OCI-LY1 (cell line): ENCODE measurements at regions not wholly inside any gene's neighbourhood (a gene's known extent, or its start where the extent isn't known, plus 50 kb on each side); places are given as distances from the start of the nearest gene placed in this dataset.

Source experiments
- H2AFZ ChIP-seq: fragments of 200-600 bp; sonication (generic), shearing (Covaris generic); 2 replicates; pipeline ENCODE4 v1.6.0; 2014; ENCODE audit warnings: antibody characterized with exemption, mild to moderate bottlenecking, low read length
- H3F3A ChIP-seq: fragments of 200-600 bp; sonication (generic), shearing (Covaris generic); 2 replicates; pipeline ENCODE4 v1.6.0; 2014; ENCODE audit warnings: mild to moderate bottlenecking, antibody characterized with exemption, low read length, moderate library complexity; ENCODE audit not compliant: insufficient read depth
- H3K27ac ChIP-seq: fragments of 200-600 bp; sonication (generic); 2 replicates; pipeline ENCODE4 v1.5.1; 2014; ENCODE audit warnings: low read length, mixed run types, mild to moderate bottlenecking, low read depth; ENCODE audit not compliant: poor library complexity, severe bottlenecking
- H3K27me3 ChIP-seq: fragments of 200-600 bp; sonication (generic); 2 replicates; pipeline ENCODE4 v1.6.0; 2014; ENCODE audit warnings: antibody characterized with exemption, mild to moderate bottlenecking, low read length, moderate library complexity; ENCODE audit not compliant: insufficient read depth
- H3K36me3 ChIP-seq: fragments of 200-600 bp; sonication (generic); 2 replicates; pipeline ENCODE4 v1.6.1; 2014; ENCODE audit warnings: mild to moderate bottlenecking, antibody characterized with exemption, low read length, moderate library complexity, mixed read lengths; ENCODE audit not compliant: insufficient read depth
- H3K4me1 ChIP-seq: fragments of 200-600 bp; sonication (generic); 2 replicates; pipeline ENCODE4 v1.5.1; 2014; ENCODE audit warnings: mild to moderate bottlenecking, low read length, moderate library complexity; ENCODE audit not compliant: insufficient read depth, severe bottlenecking
- H3K4me2 ChIP-seq: fragments of 200-600 bp; sonication (generic), shearing (Covaris generic); 2 replicates; pipeline ENCODE4 v1.6.1; 2014; ENCODE audit warnings: low read length
- H3K4me3 ChIP-seq: fragments of 200-600 bp; sonication (generic); 2 replicates; pipeline ENCODE4 v1.5.1; 2014; ENCODE audit warnings: low read length, low read depth, mild to moderate bottlenecking, mixed read lengths; ENCODE audit not compliant: poor library complexity, severe bottlenecking
- H3K79me2 ChIP-seq: fragments of 200-600 bp; shearing (Covaris generic); 2 replicates; pipeline ENCODE4 v1.6.1; 2016; ENCODE audit warnings: mixed run types, low read length, mixed read lengths; ENCODE audit not compliant: insufficient read depth
- H3K9ac ChIP-seq: fragments of 200-600 bp; sonication (generic), shearing (Covaris generic); 2 replicates; pipeline ENCODE4 v1.6.1; 2014; ENCODE audit warnings: mild to moderate bottlenecking, low read length, mixed read lengths
- H3K9me2 ChIP-seq: fragments of 200-600 bp; sonication (generic), shearing (Covaris generic); 2 replicates; pipeline ENCODE4 v1.6.1; 2014; ENCODE audit warnings: low read depth, mild to moderate bottlenecking, low read length, mixed read lengths
- H3K9me3 ChIP-seq: fragments of 200-600 bp; shearing (Covaris generic); 2 replicates; pipeline ENCODE4 v1.6.1; 2014; ENCODE audit warnings: low read length, mixed read lengths
- H4K20me1 ChIP-seq: fragments of 200-600 bp; sonication (generic), shearing (Covaris generic); 2 replicates; pipeline ENCODE4 v1.6.0; 2016; ENCODE audit warnings: mild to moderate bottlenecking, low read length; ENCODE audit not compliant: insufficient read depth
- EZH2 ChIP-seq: fragments of 200-600 bp; sonication (generic), shearing (Covaris generic); IDR thresholded peaks from 2 replicates; pipeline ENCODE4 v1.8.0; 2017; ENCODE audit warnings: borderline replicate concordance, mixed run types, mild to moderate bottlenecking, antibody characterized with exemption, low read length, moderate library complexity, mixed read lengths
- TF ChIP-seq, protein P1 (sequence below): fragments of 200-600 bp; sonication (generic), shearing (Covaris generic); IDR thresholded peaks from 2 replicates; pipeline ENCODE4 v1.5.1; 2017; ENCODE audit warnings: mild to moderate bottlenecking, antibody characterized with exemption, low read length, moderate library complexity, mixed read lengths

DNA sequence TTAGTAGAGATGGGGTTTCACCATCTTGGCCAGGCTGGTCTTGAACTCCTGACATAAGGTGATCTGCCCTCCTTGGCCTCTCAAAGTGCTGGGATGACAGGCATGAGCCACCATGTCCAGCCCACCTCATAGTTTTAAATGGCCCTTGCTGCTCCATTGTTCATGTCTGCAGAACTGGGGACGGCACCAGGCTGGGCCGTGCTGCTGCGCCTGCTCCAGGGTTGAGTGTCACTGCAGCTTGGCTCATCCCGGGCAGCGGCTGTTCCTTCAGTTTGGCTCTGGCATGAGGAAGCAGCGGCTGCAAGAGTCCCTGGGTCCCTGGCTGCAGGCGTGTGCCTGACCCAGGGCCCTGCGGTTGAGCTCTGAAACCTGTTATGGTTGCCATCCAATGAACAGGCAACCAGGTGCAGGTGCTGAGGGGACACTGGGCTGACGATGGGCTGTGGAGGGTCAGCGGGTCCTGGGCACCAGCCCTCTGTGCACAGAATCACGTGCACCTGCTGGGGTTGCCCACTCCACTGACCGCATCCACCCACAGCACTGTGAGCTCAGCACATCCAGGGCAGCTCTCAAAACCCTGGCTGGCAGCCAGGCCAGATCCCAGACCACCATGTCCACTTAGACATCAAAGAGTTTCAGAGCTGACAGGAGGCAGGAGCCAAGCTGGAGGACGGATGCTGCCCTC, 70.2 kb upstream of the PPP2R2D start:
- Histone ChIP-seq H3K4me3 (no peak overlapping the region), H3K36me3 (no peaks in the 10 kb centered on the region), H3K9ac (no peak overlapping the region), H3K4me2 (no peak overlapping the region), H3F3A (no peaks in the 10 kb centered on the region), H3K27me3 (no peaks in the 10 kb centered on the region), H3K79me2 (no peaks in the 10 kb centered on the region), H3K4me1 (no peaks in the 10 kb centered on the region), H3K9me2 (no peaks in the 10 kb centered on the region), H4K20me1 (no peaks in the 10 kb centered on the region), H3K9me3 (no peaks in the 10 kb centered on the region), H3K27ac (no peak overlapping the region), H2AFZ (no peak overlapping the region)
- TF ChIP-seq, protein P1, sequence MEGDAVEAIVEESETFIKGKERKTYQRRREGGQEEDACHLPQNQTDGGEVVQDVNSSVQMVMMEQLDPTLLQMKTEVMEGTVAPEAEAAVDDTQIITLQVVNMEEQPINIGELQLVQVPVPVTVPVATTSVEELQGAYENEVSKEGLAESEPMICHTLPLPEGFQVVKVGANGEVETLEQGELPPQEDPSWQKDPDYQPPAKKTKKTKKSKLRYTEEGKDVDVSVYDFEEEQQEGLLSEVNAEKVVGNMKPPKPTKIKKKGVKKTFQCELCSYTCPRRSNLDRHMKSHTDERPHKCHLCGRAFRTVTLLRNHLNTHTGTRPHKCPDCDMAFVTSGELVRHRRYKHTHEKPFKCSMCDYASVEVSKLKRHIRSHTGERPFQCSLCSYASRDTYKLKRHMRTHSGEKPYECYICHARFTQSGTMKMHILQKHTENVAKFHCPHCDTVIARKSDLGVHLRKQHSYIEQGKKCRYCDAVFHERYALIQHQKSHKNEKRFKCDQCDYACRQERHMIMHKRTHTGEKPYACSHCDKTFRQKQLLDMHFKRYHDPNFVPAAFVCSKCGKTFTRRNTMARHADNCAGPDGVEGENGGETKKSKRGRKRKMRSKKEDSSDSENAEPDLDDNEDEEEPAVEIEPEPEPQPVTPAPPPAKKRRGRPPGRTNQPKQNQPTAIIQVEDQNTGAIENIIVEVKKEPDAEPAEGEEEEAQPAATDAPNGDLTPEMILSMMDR = no peak
- TF ChIP-seq EZH2 = no peak

DNA sequence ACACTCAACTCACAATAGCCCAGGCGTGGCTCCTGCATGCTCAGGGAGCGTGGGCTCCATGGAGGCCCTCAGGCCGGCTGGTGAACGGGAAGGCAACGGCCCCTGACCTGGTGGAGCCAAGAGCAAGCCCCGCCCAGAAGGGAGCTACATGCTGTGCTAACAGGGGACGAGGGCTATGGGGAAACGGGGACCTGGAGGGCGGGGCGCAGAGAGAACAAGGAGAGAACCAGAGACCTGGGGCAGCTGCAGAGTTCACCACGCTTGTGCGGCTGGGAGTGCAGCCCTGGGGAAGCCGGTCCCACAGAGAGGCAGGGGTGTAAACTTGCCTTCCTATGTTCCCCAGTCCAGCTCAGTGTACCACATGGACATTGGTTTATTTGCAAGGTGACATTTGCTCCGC, 69.2 kb upstream of the PPP2R2D start:
- no peaks in the 10 kb centered on the region for H3K79me2 ChIP-seq
- TF ChIP-seq, protein P1 = no peak
- no peak for TF ChIP-seq EZH2

DNA sequence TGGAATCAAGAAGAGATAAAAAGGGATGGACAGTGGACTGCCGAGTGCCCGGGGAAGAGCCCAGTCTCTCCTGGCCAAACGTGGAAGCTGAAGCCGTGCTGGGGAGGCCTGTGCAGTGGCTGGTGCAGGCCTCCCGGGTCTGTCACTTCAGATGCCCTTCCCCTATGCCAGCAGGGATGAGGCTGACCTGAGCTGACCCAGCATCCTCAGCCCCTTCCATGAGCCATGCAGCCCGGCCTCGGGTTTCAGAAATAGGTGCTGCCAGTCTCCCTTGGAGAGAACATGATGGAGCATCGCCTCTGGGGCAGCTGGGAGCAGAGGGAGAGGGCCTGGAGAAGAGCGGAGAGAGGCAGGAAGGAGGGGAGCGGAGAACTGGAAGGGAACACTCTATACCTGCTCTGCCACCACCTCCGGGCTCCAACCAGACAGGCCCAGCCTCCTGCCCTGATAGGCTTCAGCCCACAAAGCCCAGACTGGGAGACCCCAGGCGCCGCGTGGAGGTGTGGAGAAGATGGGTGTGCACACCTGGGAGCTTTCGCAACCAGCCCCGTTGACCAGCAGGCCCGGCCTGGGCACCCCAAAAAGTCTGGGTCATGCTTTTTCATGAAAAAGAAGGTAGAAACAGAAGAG, 68.6 kb upstream of the PPP2R2D start:
- Histone ChIP-seq H3K27me3 (no peaks in the 10 kb centered on the region), H3K4me1 (no peaks in the 10 kb centered on the region), H3F3A (no peaks in the 10 kb centered on the region), H4K20me1 (no peaks in the 10 kb centered on the region), H3K9me3 (no peaks in the 10 kb centered on the region), H3K4me2 (no peak overlapping the region), H3K79me2 (no peaks in the 10 kb centered on the region), H2AFZ (no peak overlapping the region), H3K9me2 (no peaks in the 10 kb centered on the region), H3K27ac (no peak overlapping the region), H3K36me3 (no peaks in the 10 kb centered on the region), H3K9ac (no peak overlapping the region), H3K4me3 (no peak overlapping the region)
- TF ChIP-seq EZH2 = no peak
- TF ChIP-seq, protein P1 = no peak

More for the DNA sequence above, 69.2 kb upstream of the PPP2R2D start:
- Histone ChIP-seq H3F3A (no peaks in the 10 kb centered on the region), H3K4me1 (no peaks in the 10 kb centered on the region), H3K4me3 (no peak overlapping the region), H3K4me2 (no peak overlapping the region), H3K36me3 (no peaks in the 10 kb centered on the region), H3K27ac (no peak overlapping the region), H3K27me3 (no peaks in the 10 kb centered on the region), H3K9me3 (no peaks in the 10 kb centered on the region), H4K20me1 (no peaks in the 10 kb centered on the region), H3K9ac (no peak overlapping the region), H2AFZ (no peak overlapping the region), H3K9me2 (no peaks in the 10 kb centered on the region)
